ENCODE measurements at regions not wholly inside any gene's neighbourhood (a gene's known extent, or its start where the extent isn't known, plus 50 kb on each side); places are given as distances from the start of the nearest gene placed in this dataset.

- no peaks in the 10 kb centered on the region for H3K27me3 ChIP-seq (ENCODE audit: control insufficient read depth, insufficient read depth, low read length)
- no peak for DNase-seq (ENCODE audit: low read depth)
- no peaks in the 10 kb centered on the region for H3K36me3 ChIP-seq (ENCODE audit: control insufficient read depth, insufficient read depth, low read length)
- no peak for TF ChIP-seq CTCF (IDR thresholded peaks at IDR 0.05; ENCODE audit: insufficient read depth, low read length, poor library complexity, severe bottlenecking)
- no peak overlapping the region for H3K4me3 ChIP-seq (ENCODE audit: low read depth, low read length)
Measured at GRCh38 chr5:21672911-21673310, 1180.2 kb downstream of the CDH12 start.

GRCh38 chr5:21672360-21672759, 1180.8 kb downstream of the CDH12 start:
- DNase-seq (ENCODE audit: low read depth): no peak
- Histone ChIP-seq H3K27me3 (ENCODE audit: control insufficient read depth, insufficient read depth, low read length) (no peaks in the 10 kb centered on the region), H3K36me3 (ENCODE audit: control insufficient read depth, insufficient read depth, low read length) (no peaks in the 10 kb centered on the region), H3K4me3 (ENCODE audit: low read depth, low read length) (no peak overlapping the region)
- no peak for TF ChIP-seq CTCF (IDR thresholded peaks at IDR 0.05; ENCODE audit: insufficient read depth, low read length, poor library complexity, severe bottlenecking)

GRCh38 chr5:21665524-21665923, 1187.6 kb downstream of the CDH12 start:
- Histone ChIP-seq H3K4me3 (ENCODE audit: low read depth, low read length) (no peak overlapping the region), H3K27me3 (ENCODE audit: control insufficient read depth, insufficient read depth, low read length) (no peaks in the 10 kb centered on the region), H3K36me3 (ENCODE audit: control insufficient read depth, insufficient read depth, low read length) (no peaks in the 10 kb centered on the region)
- TF ChIP-seq CTCF (IDR thresholded peaks at IDR 0.05; ENCODE audit: insufficient read depth, low read length, poor library complexity, severe bottlenecking): no peak
- DNase-seq (ENCODE audit: low read depth): no peak

DNA sequence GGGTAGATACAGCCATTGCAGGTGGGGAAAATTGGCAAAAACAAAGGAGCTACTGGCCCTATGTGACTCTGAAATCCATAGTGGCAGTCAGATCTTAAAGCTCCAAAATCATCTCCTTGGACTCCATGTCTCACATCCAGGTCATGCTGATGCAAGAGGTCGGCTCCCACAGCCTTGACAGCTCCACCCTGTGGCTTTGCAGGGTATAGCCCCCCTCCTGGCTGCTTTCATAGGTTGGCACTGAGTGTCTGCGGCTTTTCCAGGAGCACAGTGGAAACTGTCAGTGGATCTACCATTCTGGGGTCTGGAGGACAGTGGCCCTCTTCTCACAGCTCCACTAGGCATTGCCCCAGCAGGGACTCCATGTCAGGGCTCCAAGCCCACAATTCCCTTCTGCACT, 1190.1 kb downstream of the CDH12 start:
- no peak for TF ChIP-seq CTCF (IDR thresholded peaks at IDR 0.05; ENCODE audit: insufficient read depth, low read length, poor library complexity, severe bottlenecking)

GRCh38 chr5:21661184-21661583, 1192.0 kb downstream of the CDH12 start:
- H3K27me3 ChIP-seq (ENCODE audit: control insufficient read depth, insufficient read depth, low read length): no peaks in the 10 kb centered on the region
- DNase-seq (ENCODE audit: low read depth): no peak

More for the DNA sequence above, 1190.1 kb downstream of the CDH12 start:
- Histone ChIP-seq H3K4me3 (ENCODE audit: low read depth, low read length) (no peak overlapping the region), H3K36me3 (ENCODE audit: control insufficient read depth, insufficient read depth, low read length) (no peaks in the 10 kb centered on the region), H3K27me3 (ENCODE audit: control insufficient read depth, insufficient read depth, low read length) (no peaks in the 10 kb centered on the region)
- DNase-seq (ENCODE audit: low read depth): no peak

More at GRCh38 chr5:21661184-21661583, 1192.0 kb downstream of the CDH12 start:
- no peaks in the 10 kb centered on the region for H3K36me3 ChIP-seq (ENCODE audit: control insufficient read depth, insufficient read depth, low read length)
- TF ChIP-seq CTCF (IDR thresholded peaks at IDR 0.05; ENCODE audit: insufficient read depth, low read length, poor library complexity, severe bottlenecking): no peak
- H3K4me3 ChIP-seq (ENCODE audit: low read depth, low read length): no peak overlapping the region
